HG02763 (cell line): ENCODE measurements at regions not wholly inside any gene's neighbourhood (a gene's known extent, or its start where the extent isn't known, plus 50 kb on each side); places are given as distances from the start of the nearest gene placed in this dataset.
"Not testable (repeated sequence)": the region's sequence is repeated elsewhere in the genome, so short reads cannot be mapped to it uniquely, and the experiment has no call there.

Experiments used
- ATAC-seq: cut with Tn5 transposase; IDR thresholded peaks from one replicate; pipeline ENCODE4 v1.9.1; 2021; ENCODE audit warnings: mild to moderate bottlenecking, moderate library complexity; ENCODE audit not compliant: unreplicated experiment

DNA sequence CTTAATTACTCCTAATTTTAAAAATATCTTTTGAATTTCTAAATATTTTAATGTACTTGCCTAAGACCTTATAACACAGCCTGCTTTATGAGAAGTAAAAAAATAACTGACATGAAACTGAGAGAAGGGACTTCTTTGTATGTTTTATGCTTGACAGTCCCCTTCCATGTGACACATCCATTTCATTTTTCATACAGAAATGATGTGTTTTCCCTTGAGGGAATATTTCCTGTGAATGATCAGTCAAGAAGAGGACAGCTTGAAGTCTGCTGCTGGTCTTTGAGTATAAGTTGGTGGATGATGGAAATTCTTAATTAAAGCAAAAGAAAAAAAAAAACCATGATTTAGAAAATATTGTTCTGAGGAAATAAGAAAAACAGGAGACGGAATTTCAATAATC, 230.4 kb upstream of the KLHL1 start:
- ATAC-seq, result no peak

DNA sequence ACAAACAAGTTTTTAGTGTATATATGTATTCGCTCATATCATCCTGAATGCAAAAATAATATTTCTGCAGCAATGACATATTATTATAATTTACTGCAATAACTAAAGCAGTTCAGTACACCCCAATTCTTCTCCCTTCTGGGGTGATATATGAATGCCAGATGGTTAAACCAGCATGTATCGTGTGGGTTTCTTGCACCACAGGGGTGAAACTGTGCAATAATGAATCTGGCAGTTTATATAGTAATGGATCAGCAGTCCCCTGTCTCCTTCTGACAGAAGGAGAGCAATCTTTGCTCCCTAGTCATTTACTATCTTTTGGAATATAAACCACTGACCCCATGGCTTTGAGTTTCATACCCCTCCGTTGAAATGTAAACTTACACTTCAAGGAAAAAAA, 228.6 kb upstream of the KLHL1 start:
- ATAC-seq, result no peak

DNA sequence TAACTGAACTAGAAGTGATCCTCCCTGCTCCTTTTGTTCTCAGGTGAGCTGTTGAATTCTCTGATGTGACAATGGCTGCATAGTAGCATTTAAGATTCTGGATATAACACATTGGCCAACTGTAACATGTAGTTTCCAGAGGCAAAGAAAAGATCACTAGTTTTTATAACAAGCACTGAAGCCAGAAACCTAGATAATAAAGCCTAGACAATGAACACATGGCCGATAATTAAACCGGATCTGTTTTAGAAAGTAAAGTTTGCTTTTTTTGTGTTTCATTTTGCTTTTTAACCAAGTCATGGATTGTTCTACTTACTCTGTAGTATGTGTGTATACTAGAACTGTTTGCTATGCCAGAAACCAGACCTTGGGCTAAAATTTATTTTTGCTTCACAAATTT, 225.5 kb upstream of the KLHL1 start:
- ATAC-seq, result no peak

DNA sequence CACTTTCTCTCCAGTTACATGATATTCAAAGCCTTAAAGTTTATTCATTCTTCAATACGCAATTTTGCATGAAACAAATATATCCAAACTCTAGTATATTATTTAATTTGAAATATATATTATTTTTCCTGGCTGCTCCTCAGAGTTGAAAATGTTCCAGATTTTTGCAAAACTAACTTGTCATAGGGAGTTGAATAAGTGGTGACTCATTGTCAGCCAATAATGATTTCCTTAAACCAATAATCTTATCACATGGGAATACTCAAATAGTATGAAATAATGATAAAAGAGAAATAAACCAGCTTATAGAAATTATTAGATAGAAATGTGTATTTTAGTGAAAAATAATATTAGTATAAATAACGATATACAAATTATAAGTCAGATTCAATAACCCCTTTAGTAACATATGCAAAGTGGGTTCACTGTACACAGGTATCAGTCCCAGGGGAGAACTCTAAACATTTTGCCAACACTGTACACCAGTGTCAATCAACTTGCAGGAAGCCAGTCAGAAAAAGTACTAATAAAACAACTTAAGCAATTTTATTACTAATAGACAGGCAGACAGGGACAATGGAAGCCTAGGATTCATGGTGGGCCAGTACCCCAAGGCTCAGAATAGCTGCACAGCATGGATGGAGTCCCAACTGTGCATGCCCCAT, 222.6 kb upstream of the KLHL1 start:
- no peak for ATAC-seq

DNA sequence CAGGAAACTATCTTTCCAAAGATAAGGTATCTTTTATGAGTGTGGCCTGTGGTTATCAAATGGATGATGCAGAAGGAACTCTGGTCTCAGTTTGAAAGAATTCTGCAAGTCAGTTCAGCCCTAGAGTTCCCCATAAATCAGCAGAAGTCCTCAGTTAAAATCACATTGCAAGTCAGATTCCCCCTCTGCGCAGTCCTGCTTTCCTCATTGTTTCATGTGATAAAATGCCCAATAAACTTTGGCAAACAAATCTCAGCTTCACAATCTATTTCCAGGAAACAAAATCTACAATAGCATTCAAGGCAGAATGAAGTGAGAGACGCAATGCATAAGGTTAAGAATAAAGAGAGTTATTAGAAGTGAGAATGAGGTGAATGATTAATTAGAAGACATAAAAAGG, 216.3 kb upstream of the KLHL1 start:
- ATAC-seq, result no peak

- no peak for ATAC-seq
Measured at GRCh38 chr13:70311191-70311590, 202.9 kb upstream of the KLHL1 start.

DNA sequence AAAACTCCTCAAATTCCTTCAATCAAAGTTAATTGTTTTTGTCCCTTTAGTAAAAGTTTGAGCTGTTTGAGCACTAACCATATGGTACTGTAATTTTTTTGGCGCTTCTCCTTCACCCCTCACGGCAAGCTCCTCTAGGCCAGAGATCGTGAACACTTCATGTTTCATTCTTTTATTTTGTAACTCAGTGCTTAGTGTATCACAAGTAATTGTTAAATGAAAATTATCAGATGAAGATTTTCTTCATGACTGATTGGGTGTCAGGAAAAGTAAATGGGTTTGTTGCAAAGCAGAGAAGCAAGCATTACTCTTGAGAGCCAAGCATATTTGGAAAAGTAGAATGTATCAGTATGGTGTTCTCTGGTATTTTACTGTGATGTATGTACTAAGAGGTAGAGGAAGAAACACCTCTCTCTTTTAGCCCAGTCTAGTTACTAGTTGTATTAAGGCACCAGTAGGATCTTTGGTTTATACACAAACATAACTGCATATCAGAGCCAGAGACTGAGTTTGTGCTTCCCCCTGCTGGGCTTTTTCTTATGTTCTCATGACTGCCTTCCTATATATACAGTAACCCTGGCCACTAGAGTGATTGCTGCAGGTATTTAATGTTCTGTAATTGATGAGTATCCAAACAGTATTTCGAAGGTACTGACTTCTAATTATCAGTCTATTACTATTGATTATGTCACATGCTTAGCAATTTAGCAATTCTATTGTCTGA, 202.3 kb upstream of the KLHL1 start:
- no peak for ATAC-seq

GRCh38 chr13:70297189-70297616, 189.0 kb upstream of the KLHL1 start:
- no peak for ATAC-seq

DNA sequence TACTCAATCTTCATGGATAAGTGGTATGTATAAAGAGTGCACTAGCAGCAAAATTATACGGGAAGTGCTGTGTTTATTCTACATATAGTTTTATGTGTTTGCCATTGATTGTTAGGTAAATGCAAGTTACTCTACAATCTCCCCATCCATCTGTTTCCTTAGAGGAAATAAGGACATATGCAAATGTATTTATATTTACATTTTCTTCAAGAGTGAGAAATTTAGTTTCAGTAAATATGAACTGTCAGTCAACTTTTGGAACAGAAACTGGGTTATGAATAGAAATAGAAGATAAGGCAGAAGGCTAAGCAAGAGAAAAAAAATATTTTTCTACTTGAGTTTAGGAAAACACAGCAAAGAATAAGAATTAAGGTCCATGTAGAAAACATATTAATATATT, 176.1 kb upstream of the KLHL1 start:
- ATAC-seq, result no peak

GRCh38 chr13:70275841-70276240, 167.6 kb upstream of the KLHL1 start:
- ATAC-seq, result no peak

GRCh38 chr13:70255406-70255991, 147.2 kb upstream of the KLHL1 start:
- no peak for ATAC-seq

DNA sequence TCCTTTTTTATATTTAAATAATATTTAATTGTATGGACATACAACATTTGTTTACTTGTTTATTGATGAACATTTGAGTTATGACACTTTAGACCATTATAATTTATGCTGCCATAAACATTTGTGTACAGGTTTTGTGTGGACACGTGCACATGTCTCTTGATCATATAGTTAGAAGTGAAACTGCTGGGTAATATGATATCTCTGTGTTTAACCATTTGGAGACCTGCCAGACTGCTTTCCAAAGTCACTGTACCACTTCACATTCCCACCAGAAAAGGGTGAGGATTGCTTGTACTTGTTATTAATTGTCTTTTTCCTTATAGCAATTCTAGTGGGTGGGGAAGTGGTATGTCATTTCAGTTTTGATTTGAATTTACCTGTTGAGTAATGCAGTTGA, 145.6 kb upstream of the KLHL1 start:
- ATAC-seq, result no peak

DNA sequence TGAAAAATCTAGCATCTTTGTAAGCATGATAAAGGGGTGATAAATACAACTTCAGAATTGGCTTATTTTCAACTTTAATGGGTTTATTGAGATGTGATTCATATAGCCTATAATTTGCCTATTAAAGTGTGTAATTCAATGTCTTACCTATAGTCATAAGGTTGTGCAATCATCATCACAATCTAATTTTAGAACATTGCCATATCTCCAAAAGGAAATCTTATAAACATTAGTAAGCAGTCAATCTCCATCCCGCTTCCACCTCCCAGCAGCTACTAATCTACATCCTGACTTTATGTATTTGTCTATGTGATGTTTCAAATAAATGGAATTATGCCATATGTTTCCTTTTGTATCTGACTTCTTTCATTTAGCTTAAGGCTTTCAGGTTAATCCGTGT, 145.2 kb upstream of the KLHL1 start:
- no peak for ATAC-seq

DNA sequence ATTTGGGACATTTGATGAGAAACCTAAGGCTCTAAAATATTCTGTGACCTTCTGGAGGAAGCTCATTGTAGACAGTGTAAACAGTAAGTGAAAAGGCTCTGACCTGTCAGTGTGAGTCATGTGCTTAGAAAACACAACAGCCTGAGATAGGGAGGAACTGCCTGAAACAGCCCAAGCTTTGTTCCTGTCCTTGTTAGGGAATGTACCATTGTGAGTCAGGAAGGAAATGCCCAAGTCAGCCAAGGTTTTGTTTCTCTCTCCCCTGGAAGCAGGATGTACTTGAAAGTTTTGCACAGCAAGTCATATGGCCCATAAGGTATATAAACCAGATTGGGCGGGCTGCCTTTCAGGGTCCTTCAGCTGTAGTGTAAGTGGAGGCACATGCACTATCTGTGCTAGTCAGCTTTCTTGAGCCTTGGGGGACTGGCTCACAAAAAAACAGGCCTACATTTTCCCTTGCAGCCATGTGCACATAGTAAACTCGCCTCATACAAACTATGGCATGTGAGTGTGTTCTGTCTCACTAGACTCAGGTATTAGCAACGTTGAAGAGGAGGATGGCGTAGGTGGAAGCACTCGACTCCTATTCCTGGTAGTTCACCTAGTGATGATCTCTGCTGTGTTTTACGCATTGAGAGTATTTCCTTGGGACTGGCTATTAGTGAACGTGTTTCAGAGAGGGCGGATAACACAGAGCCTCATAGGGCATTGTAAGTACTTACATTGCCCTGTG, 141.2 kb upstream of the KLHL1 start:
- no peak for ATAC-seq

- no peak for ATAC-seq
Measured at GRCh38 chr13:70237131-70237530, 128.9 kb upstream of the KLHL1 start.

GRCh38 chr13:70235565-70235964, 127.3 kb upstream of the KLHL1 start:
- ATAC-seq, result no peak

DNA sequence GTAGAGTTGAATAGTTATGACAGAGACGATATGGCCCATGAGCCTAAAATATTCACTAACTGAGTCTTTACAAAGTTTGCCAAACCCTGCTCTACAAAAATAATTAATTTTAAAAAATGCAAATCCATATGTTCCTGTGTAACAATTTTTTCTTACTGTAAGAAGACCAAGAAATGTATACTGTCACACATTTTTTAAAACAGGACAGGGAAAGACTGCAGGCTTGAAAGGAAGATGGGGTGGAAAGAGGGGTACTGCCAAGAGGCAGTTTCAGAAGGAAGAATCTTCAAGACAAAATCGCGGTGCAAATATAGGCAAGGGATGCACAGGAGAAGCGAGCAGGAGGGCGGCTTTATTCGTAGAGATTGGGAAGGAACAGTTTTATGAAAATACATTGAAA, 115.7 kb upstream of the KLHL1 start:
- no peak for ATAC-seq

GRCh38 chr13:70222926-70223325, 114.7 kb upstream of the KLHL1 start:
- ATAC-seq, result no peak

GRCh38 chr13:70218618-70219017, 110.4 kb upstream of the KLHL1 start:
- ATAC-seq, result no peak

DNA sequence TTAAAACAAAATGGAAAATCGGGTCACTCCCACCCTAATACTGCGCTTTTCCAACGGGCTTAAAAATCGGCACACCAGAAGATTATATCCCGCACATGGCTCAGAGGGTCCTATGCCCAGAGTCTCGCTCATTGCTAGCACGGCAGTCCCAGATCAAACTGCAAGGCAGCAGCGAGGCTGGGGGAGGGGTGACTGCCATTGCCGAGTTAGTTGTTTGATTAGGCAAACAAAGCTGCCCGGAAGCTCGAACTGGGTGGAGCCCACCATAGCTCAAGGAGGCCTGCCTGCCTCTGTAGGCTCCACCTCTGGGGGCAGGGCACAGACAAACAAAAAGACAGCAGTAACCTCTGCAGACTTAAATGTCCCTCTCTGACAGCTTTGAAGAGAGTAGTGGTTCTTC, 100.7 kb upstream of the KLHL1 start:
- ATAC-seq, result not testable (repeated sequence)

DNA sequence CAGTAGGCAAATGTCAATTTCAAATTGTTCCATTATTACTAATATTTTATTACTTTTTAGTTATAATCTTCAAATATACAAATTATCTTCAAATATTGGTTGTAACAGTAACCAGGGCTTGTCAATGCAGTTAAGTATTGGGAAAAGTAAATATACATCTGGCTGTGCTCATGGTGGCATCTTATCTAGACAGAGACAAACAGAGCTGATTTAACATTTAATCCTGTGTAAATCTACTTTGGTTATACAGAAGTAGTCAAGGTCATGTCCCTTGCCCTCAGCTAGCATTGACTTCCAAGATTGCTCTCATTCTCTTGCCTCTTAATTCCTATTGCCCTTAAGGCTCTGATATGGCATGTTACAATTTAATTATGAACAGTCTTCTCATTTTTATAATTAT, 98.4 kb upstream of the KLHL1 start:
- ATAC-seq, result no peak
